SH-SY5Y (cell line): ENCODE measurements at regions not wholly inside any gene's neighbourhood (a gene's known extent, or its start where the extent isn't known, plus 50 kb on each side); places are given as distances from the start of the nearest gene placed in this dataset.

Source experiments
- GATA2 ChIP-seq: IDR thresholded peaks from 2 replicates; pipeline ENCODE4 v1.6.1; 2011; ENCODE audit warnings: mild to moderate bottlenecking, low read depth, low read length
- GATA3 ChIP-seq: IDR thresholded peaks from 2 replicates; pipeline ENCODE4 v1.6.1; 2011; ENCODE audit warnings: low read depth, mild to moderate bottlenecking, low read length, moderate library complexity

GRCh38 chr11:121929581-121929980 is 186.4 kb downstream of the BLID start:
- TF ChIP-seq GATA3, result no peak
- peak; percentile 55 for TF ChIP-seq GATA2
